KBM-7 (cell line): ENCODE measurements at regions not wholly inside any gene's neighbourhood (a gene's known extent, or its start where the extent isn't known, plus 50 kb on each side); places are given as distances from the start of the nearest gene placed in this dataset.
"Not testable (repeated sequence)": the region's sequence is repeated elsewhere in the genome, so short reads cannot be mapped to it uniquely, and the experiment has no call there.

ENCODE experiments used
- DNase-seq: peaks from one replicate; pipeline ENCODE4 v3.0.0-alpha.2; 2015
- in situ Hi-C: fragments of 300-500 bp; cut with MboI; formaldehyde crosslinking; loops from 2 replicates; pipeline ENCODE4 v1.14.3; 2020; ENCODE audit warnings: low sequenced_read_pairs, low pct_unique_long_range_greater_than_20kb, mixed read lengths

DNA sequence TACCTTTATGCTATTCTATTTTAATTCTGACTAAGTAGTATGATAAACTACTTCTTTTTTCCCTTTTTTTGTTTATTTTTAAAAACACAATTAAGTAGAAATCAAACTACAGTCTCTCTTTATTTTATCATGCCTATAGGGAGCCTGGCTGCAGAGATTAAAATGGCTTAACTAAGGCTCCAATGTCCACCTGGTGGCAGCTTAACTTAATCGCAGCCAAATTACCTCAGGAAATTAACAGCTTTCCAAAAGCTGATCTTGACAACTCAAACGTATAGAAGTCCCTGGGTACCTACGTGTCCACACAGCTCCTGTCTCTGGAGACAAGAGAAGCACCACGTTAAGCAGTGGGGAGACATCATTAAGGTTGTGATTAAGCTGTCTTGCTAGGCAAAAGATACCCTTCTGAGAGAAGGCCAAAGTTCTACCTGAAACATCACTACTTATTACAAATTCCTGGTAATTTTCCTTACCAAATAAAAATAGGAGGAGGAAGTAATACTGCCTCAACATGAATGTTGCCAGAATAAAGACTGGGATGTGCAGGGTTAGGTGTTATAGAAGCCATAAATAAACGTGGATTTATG lies 63.2 kb upstream of the SNX19 start:
- in situ Hi-C loops = no loop called here
- DNase-seq = peak; percentile 2

- no peak for DNase-seq
- in situ Hi-C loops = no loop called here
Measured at GRCh38 chr11:130980071-130980862, 64.0 kb upstream of the SNX19 start.

GRCh38 chr11:130984241-130984640 lies 68.0 kb upstream of the SNX19 start:
- in situ Hi-C loops, DNase-seq: not testable (repeated sequence)

DNA sequence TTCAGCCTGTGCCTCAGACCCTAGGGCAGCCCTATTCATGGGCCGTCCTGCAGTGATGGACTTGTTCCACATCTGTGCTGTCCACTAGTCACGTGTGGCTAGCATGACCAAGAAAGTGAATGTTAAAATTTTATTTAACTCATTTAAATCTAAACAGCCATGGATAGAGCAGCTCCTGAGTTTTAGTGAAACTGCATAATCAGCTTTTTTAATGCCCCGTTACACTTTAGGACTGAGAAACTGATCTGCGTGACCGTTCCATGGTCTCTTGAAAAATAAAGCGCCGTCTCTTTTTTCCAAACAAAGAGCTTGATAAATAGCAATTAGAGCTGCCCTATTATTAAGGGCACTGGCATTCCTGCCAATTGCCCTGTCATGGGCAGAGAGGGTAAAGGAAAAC lies 76.5 kb upstream of the SNX19 start:
- in situ Hi-C loops = no loop called here
- DNase-seq = no peak

DNA sequence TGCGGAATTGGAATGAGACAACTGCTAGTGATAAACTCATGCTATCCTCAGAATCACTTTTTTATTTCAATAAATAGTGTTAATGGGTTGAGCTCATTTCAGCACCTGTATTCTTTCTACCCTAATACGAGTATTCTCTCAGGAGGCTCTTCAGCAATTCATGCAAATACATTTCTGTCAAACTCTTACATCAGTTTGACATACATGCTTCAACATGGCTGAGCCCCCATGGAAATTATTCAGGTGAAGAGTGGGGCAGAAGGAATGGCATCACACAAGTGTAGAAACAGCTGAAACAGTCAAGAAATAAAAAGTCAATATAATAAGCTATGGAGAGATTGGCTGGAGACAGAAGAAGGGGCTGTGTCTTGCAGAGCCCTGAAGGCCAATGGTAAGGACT lies 77.8 kb upstream of the SNX19 start:
- in situ Hi-C loops = no loop called here
- no peak for DNase-seq

DNA sequence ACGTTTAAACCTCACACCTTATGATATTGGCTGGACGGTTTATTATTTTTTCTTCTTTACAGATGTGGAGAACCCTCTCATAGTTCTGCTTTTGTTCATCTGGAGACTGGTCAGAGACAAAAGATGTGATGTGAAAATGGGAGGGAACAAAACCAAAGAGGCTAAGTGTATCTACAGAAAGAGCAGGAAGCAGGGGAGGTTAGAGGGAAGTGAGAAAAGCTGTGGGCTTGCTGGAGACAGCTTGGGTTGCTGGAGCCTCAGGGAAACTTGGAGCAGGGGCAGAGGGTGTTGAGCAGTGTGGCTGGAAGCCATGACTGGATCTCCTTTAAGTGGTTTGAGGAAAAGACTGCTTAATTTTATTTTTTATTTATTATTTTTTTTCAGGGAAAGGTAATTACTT lies 79.0 kb upstream of the SNX19 start:
- in situ Hi-C loops = no loop called here
- DNase-seq = no peak

DNA sequence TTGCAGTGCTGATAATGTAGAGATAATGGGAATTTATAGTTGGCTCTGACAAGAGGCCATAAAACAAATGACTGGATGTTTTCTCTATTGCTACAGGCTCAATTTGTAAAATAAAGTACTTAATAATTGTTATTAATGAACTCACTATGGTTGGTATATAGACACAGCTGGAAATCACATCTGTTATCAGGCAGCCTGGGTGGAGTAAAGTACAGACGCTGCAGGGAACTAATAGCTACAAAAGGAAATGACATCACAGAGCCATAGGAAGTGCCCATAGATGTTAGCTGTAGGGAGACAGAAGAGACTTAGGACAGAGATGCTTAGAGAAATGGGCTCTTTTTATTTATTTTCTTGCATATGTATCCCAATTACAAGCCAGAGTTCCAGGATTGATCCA lies 81.0 kb upstream of the SNX19 start:
- no peak for DNase-seq
- in situ Hi-C loops = no loop called here

- in situ Hi-C loops = no loop called here
- no peak for DNase-seq
Measured at GRCh38 chr11:130999086-130999485, 82.8 kb upstream of the SNX19 start.

GRCh38 chr11:130999992-131000770 lies 83.9 kb upstream of the SNX19 start:
- in situ Hi-C loops = no loop called here
- no peak for DNase-seq

DNA sequence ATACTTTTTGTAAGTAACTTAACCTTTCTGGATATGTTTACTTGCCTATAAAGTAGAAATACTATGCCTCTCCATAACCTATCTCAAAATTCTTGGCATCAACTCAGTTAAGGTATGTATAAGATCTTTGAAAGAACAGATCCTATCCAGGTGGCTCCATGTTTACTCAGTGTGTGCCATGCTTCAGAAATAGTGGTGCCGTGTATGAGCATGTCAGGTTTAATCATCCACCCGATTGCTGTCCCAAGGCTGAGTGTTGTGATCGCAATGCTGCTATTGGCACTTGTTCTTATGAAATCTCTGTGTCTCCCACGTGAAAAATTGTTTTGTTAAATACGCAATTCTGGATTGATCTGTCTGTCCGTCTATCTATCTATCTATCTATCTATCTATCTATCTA lies 85.9 kb upstream of the SNX19 start:
- DNase-seq = no peak
- in situ Hi-C loops = no loop called here

- DNase-seq = no peak
- in situ Hi-C loops = no loop called here
Measured at GRCh38 chr11:131005829-131006228, 89.5 kb upstream of the SNX19 start.

- in situ Hi-C loops = no loop called here
- DNase-seq = no peak
Measured at GRCh38 chr11:131025020-131025419, 108.7 kb upstream of the SNX19 start.

- in situ Hi-C loops = no loop called here
- DNase-seq = no peak
Measured at GRCh38 chr11:131025421-131026125, 109.3 kb upstream of the SNX19 start.

DNA sequence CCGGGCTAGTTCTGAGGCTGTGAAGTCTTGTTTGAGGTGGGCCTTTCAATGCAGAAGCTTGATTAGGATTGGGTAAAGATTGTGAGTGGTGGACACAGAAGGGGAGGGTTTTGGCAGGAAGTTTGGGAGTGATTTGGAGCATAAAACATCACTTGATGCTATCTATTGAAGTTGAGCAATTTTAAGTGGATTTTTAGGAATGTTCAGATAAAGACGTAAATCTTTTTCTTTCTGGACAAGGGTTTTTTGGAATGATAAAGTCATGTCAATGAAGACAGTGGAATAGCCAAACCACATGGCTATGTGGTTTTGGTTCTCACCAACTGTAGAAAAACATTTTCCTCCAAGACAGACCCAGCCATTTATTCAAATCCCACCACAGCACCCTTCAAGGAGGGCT lies 111.2 kb upstream of the SNX19 start:
- in situ Hi-C loops = no loop called here
- no peak for DNase-seq

GRCh38 chr11:131033151-131033651 lies 116.9 kb upstream of the SNX19 start:
- in situ Hi-C loops = no loop called here
- no peak for DNase-seq

DNA sequence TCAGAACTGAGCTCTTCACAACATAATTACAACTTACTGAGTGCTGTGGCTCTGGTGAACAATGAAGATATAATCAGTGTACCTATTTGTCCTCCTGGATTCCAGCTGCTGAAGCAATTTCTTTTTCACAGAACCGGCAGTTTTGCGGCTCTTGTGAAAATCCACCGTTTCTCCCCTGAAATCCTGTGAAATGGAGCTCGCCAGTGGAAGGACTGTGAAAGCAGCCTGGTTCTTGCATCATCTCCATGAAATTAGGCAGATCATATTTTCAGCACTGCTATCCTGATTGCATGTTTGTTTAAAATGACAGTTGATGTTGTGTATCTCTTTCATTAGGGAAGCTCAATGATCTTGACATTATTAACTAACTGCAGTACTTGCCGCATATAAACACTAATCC lies 120.2 kb upstream of the SNX19 start:
- in situ Hi-C loops = no loop called here
- DNase-seq = no peak

GRCh38 chr11:131037873-131038272 lies 121.6 kb upstream of the SNX19 start:
- no peak for DNase-seq
- in situ Hi-C loops = no loop called here

GRCh38 chr11:131038597-131038996 lies 122.3 kb upstream of the SNX19 start:
- peak; percentile 2 for DNase-seq
- in situ Hi-C loops = no loop called here

DNA sequence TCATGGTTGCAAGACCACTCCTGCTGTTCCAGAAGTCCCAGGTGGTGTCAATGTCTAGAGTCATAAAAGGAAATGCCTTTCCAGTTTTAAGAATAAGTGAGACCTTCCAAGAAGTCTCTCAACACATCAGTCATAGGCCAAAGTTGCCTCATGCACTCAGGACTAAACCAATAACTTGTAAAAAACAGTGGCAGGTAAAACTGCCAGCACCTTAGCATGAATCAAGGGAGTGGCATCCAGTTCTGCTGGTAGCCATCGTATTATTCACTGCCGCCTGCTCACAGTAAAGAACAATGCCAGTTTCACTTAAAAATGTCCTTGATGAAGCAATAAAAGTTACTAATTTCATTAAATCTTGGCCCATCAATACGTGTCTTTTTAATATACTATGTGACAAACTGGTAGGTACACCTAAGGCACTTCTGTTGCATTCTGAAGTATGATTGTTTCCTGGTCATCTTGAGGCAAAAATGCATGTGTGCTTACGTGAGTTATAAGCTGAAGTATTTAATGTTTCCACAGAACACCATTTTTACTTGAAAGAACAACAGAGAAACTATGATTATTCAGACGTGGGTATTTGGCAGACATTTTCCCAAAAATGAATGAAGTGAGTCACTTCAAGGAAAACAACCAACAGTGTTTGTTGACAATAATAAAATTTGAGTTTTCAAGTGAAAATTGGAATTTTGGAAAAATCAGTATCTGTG lies 125.2 kb upstream of the SNX19 start:
- no peak for DNase-seq
- in situ Hi-C loops = no loop called here
